ENCODE measurements at regions not wholly inside any gene's neighbourhood (a gene's known extent, or its start where the extent isn't known, plus 50 kb on each side); places are given as distances from the start of the nearest gene placed in this dataset.
"Not testable (repeated sequence)": the region's sequence is repeated elsewhere in the genome, so short reads cannot be mapped to it uniquely, and the experiment has no call there.

GRCh38 chr3:13194285-13195209, 121.3 kb upstream of the IQSEC1 start:
- no peak for DNase-seq (ENCODE audit: low read depth)

GRCh38 chr3:13193320-13194284, 120.4 kb upstream of the IQSEC1 start:
- DNase-seq (ENCODE audit: low read depth), result no peak

GRCh38 chr3:13192471-13193213, 119.4 kb upstream of the IQSEC1 start:
- DNase-seq (ENCODE audit: low read depth), result no peak

- no peak for DNase-seq (ENCODE audit: low read depth)
Measured at GRCh38 chr3:13191016-13191415, 117.8 kb upstream of the IQSEC1 start.

- DNase-seq (ENCODE audit: low read depth), result no peak
Measured at GRCh38 chr3:13190378-13190765, 117.1 kb upstream of the IQSEC1 start.

GRCh38 chr3:13189639-13190377, 116.6 kb upstream of the IQSEC1 start:
- DNase-seq (ENCODE audit: low read depth), result peak; percentile 53

GRCh38 chr3:13188975-13189374, 115.7 kb upstream of the IQSEC1 start:
- DNase-seq (ENCODE audit: low read depth), result no peak

- no peak for DNase-seq (ENCODE audit: low read depth)
Measured at GRCh38 chr3:13188181-13188779, 115.1 kb upstream of the IQSEC1 start.

- no peak for DNase-seq (ENCODE audit: low read depth)
Measured at GRCh38 chr3:13187593-13187992, 114.4 kb upstream of the IQSEC1 start.

GRCh38 chr3:13186435-13186815, 113.2 kb upstream of the IQSEC1 start:
- no peak for DNase-seq (ENCODE audit: low read depth)

- no peak for DNase-seq (ENCODE audit: low read depth)
Measured at GRCh38 chr3:13185737-13186434, 112.7 kb upstream of the IQSEC1 start.

GRCh38 chr3:13179582-13180210, 106.5 kb upstream of the IQSEC1 start:
- not testable (repeated sequence) for DNase-seq (ENCODE audit: low read depth)

- no peak for DNase-seq (ENCODE audit: low read depth)
Measured at GRCh38 chr3:13179181-13179580, 106.0 kb upstream of the IQSEC1 start.

- no peak for DNase-seq (ENCODE audit: low read depth)
Measured at GRCh38 chr3:13178107-13178506, 104.9 kb upstream of the IQSEC1 start.

GRCh38 chr3:13177641-13178040, 104.4 kb upstream of the IQSEC1 start:
- DNase-seq (ENCODE audit: low read depth), result no peak

GRCh38 chr3:13177236-13177635, 104.0 kb upstream of the IQSEC1 start:
- DNase-seq (ENCODE audit: low read depth), result no peak

- DNase-seq (ENCODE audit: low read depth), result no peak
Measured at GRCh38 chr3:13176445-13176844, 103.2 kb upstream of the IQSEC1 start.

- no peak for DNase-seq (ENCODE audit: low read depth)
Measured at GRCh38 chr3:13174803-13175135, 101.5 kb upstream of the IQSEC1 start.

- DNase-seq (ENCODE audit: low read depth), result no peak
Measured at GRCh38 chr3:13174011-13174802, 101.0 kb upstream of the IQSEC1 start.
